Dendritic cell treated with granulocyte-macrophage colony-stimulating factor and Interleukin-4, amounts not matched to agents 40 ng/mL and 50 ng/mL, for 4 days (primary cell): ENCODE measurements at regions not wholly inside any gene's neighbourhood (a gene's known extent, or its start where the extent isn't known, plus 50 kb on each side); places are given as distances from the start of the nearest gene placed in this dataset.

Experiments used
- H3K27ac Mint-ChIP-seq: one replicate; pipeline ENCODE4 v1.8.0; 2022; ENCODE audit warnings: mild to moderate bottlenecking, mixed read lengths
- H3K27me3 Mint-ChIP-seq: one replicate; pipeline ENCODE4 v1.8.0; 2022; ENCODE audit warnings: mild to moderate bottlenecking, mixed read lengths
- H3K36me3 Mint-ChIP-seq: one replicate; pipeline ENCODE4 v1.8.0; 2022; ENCODE audit warnings: low read depth, mixed read lengths
- H3K4me1 Mint-ChIP-seq: one replicate; pipeline ENCODE4 v1.8.0; 2022; ENCODE audit warnings: low read depth, mixed read lengths
- H3K4me3 Mint-ChIP-seq: one replicate; pipeline ENCODE4 v1.8.0; 2022; ENCODE audit warnings: mild to moderate bottlenecking, moderate library complexity, mixed read lengths
- H3K9me3 Mint-ChIP-seq: one replicate; pipeline ENCODE4 v1.8.0; 2022; ENCODE audit warnings: mixed read lengths
- intact Hi-C: fragments of 100-400 bp; cut with micrococcal nuclease; formaldehyde crosslinking; loops from one replicate; pipeline ENCODE4 v1.15.0; 2022

DNA sequence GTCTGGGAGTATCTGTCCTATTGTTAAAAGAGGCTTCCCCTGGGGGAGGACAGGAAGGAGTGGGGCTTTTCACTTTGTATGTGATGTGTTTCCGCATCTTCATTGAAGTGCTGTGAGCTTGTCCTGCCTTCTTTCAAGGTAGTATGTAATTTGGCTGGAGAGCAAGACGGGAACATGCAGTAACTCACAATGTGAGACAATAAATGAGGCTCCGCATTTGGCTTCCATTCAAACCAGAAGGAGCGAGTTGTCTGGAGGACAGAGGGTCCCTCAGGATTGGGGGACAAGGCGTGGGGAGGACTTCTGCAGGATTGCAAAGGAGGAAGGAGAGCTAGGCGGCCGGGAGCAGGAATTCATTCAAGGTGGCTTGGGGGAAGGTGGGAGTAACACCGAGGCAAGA, 203.5 kb downstream of the RBFOX3 start:
- H3K9me3 Mint-ChIP-seq, result no peaks in the 10 kb centered on the region
- no peak overlapping the region for H3K4me3 Mint-ChIP-seq
- H3K27me3 Mint-ChIP-seq, result peaks cover 55% of the 10 kb centered on the region
- H3K27ac Mint-ChIP-seq, result no peak overlapping the region
- intact Hi-C loops, result no loop called here
- H3K4me1 Mint-ChIP-seq, result no peaks in the 10 kb centered on the region
- H3K36me3 Mint-ChIP-seq, result no peaks in the 10 kb centered on the region

DNA sequence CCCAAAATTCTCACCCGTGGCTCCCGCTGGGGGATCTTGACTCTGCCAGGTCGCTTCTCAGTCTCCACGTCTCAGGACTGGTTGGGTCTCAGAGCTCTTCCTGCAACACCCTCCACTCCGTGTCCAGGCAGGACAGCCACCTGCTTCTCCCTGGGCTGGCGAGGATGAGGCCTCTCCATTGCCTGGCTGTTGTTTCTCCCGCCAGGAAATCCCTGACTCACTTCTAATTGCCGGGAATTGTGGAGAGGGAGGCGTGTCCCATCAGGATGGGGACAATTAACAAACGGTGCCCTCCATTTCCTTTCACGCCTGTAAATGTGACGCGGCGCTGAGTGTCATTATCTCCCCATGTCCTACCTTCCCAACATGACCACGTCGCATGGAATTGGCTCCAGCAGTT, 204.5 kb downstream of the RBFOX3 start:
- Mint-ChIP-seq H3K27me3 (peaks cover 66% of the 10 kb centered on the region), H3K4me3 (no peak overlapping the region), H3K9me3 (no peaks in the 10 kb centered on the region), H3K4me1 (peaks cover 2% of the 10 kb centered on the region), H3K27ac (no peak overlapping the region), H3K36me3 (no peaks in the 10 kb centered on the region)
- intact Hi-C loops, result no loop called here

DNA sequence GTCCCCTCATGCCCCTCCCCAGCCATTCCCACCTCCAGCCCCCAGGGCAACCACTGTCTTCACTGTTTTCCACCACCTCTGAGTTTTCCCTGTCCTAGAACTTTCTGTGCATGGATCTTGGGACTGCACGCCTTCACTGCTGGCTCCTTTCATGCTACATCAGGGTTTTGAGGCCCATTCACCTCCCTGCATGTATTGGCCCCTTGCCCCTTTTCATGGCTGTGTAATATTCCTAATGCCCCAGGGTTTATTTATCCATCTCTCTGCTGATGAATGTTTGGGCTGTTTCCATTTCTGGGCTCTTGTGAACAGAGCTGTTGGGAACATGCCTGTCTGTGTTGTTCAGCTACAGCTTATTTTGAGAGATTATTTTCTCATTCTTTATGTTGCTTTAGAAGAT, 205.0 kb downstream of the RBFOX3 start:
- intact Hi-C loops, result no loop called here
- no peak overlapping the region for H3K4me3 Mint-ChIP-seq
- no peaks in the 10 kb centered on the region for H3K36me3 Mint-ChIP-seq
- H3K9me3 Mint-ChIP-seq, result no peaks in the 10 kb centered on the region
- peaks cover 68% of the 10 kb centered on the region for H3K27me3 Mint-ChIP-seq
- peaks cover 7% of the 10 kb centered on the region for H3K4me1 Mint-ChIP-seq
- no peak overlapping the region for H3K27ac Mint-ChIP-seq

DNA sequence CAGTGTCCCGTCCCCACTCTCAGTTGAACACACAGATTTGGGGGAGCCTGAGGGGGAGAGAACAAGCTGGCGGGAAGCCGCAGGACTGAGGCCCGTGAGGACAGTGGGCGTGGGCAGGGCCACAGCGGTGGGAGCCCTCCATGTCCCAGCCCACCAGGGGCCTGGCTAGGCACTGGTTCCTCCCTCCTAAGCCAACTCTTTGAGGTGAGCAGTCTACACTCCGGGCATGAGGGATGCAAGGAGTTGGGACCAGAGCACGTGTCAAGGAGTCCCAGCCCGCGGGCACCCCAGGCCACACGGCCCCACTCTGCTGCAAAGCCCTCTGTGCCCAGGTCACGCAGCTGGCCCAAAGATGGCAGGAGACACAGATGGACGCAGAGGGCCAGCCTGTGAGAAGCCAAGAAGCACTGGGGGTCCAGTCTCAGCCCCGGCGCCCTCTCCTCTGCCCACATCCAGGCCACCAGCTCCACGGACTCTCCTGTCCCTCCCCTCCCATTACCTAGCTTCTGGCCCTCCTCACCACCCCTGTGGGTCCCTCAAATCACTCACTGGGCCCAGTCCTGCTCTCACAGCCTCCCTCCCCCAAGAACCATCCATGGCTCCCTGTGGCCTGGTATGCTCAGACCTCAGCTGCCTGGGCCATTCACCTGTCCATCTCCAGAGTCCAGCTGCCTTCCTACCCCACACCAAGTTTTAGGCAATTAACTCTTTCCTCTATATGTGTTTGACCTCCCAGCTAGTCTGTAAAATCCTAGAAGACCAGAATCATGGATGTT, 206.5 kb downstream of the RBFOX3 start:
- H3K27ac Mint-ChIP-seq, result no peak overlapping the region
- intact Hi-C loops, result no loop called here
- H3K36me3 Mint-ChIP-seq, result no peaks in the 10 kb centered on the region
- H3K4me3 Mint-ChIP-seq, result no peak overlapping the region
- H3K27me3 Mint-ChIP-seq, result peaks cover 77% of the 10 kb centered on the region
- no peaks in the 10 kb centered on the region for H3K9me3 Mint-ChIP-seq
- peaks cover 12% of the 10 kb centered on the region for H3K4me1 Mint-ChIP-seq

DNA sequence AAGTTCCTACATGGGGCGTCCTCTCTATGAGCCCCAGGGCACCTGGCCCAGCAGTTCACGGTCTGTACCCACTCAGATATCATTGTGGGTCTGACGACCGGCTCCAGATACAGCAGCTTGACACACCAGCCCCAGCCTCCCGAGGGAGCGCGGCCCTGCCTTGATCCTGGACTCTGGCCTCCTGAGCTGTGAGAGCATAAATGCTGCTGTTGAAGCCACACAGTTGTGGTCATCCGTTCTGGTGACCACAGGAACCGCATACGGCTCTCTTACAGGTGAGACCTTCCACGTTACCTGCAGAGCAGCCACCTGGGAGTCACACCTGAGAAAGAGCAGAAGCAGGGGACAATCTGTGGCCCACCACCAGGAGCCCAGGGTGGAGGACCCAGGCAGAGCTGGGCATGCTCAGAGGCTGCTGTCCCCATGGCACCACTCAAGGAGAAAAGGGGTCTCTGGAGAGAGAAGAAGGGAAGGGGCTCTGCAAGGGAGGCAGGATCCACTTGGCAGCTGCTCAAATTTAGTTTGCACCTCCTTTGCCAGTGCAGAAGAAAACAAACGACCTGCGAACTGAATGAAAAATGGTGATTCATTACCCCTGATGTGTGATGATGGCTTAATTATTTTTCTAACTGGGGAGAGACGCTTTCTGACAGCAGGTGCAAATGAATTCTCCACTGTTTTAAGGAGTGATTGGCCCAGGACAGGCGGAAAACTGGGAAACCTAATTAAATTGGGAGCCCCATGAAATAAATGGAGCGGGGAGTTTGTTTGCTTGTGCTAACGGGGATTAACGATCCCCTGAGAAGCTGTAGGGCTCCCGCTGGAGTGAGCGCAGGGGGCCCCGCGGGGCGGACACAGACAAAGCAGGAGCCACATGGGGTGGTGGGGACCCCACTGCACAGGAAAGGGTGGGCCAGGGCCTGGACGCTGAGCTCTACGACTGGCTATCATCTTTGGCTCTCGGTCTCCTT, 208.9 kb downstream of the RBFOX3 start:
- H3K4me3 Mint-ChIP-seq, result no peak overlapping the region
- peaks cover 12% of the 10 kb centered on the region for H3K4me1 Mint-ChIP-seq
- H3K27ac Mint-ChIP-seq, result no peak overlapping the region
- intact Hi-C loops, result no loop called here
- H3K9me3 Mint-ChIP-seq, result no peaks in the 10 kb centered on the region
- H3K36me3 Mint-ChIP-seq, result no peaks in the 10 kb centered on the region
- H3K27me3 Mint-ChIP-seq, result peaks cover 78% of the 10 kb centered on the region

DNA sequence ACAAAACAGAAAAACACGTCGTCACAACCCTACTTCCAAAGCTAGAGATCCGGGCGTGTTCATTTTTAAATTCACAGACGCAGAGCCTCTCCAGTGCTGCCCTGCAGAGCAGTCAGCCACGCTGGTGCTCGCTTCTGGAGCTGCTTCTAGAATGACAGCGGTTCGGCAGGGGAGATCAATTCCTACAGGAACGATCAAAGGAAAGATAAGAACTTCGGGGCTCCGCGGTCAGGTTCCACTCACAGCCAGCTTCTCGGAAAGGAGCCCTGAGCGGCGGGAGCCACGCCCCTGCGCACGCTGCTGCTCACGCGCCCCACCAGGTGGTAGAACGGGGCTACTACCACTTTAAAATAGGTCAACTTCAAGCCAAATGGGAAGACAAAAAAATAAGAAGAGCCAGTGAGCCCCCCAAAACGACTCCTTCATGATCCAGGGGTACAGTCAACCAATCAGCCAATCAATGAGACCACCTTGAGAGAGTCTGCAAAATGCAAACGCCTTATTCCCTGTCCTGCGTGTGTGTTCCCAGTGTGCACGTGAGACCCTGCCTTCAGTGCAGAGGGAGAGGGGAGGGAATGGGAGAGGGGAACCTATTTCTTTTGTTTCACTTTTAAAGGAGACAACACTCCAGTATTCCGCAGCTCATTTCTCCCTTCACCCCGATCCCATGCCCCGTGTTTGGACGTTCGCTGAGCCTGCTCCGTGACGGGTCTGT, 209.7 kb downstream of the RBFOX3 start:
- intact Hi-C loops, result no loop called here
- Mint-ChIP-seq H3K9me3 (no peaks in the 10 kb centered on the region), H3K4me1 (peaks cover 12% of the 10 kb centered on the region), H3K4me3 (peak overlapping the region; percentile 67), H3K27ac (no peak overlapping the region), H3K27me3 (peaks cover 69% of the 10 kb centered on the region), H3K36me3 (no peaks in the 10 kb centered on the region)

DNA sequence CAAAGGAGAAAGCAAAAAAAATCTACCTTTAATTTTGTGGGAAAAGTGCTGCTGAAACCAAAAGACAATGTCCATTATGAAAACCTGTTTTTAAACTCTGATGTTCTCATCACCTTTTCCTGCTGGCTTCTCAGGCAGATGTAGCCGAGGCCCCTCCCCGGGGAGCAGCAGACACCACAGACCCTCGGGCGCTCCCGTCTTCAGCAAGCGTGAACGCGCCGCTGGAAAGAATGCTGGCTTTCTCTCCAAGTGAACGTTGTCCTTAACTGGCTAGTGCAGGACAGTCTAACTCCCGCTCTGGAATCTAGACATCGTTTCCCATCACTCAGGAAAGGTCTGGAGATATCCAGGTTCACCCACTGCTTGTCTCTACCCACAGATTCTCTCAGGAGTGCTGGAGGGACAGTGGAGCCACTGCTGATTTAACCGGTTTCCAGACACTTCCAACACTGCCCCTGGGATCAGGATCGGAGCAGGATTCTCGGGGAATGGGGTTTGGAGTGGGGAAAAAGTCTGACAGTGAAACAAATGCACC, 211.2 kb downstream of the RBFOX3 start:
- peaks cover 12% of the 10 kb centered on the region for H3K4me1 Mint-ChIP-seq
- intact Hi-C loops, result no loop called here
- H3K4me3 Mint-ChIP-seq, result no peak overlapping the region
- no peaks in the 10 kb centered on the region for H3K9me3 Mint-ChIP-seq
- peaks cover 57% of the 10 kb centered on the region for H3K27me3 Mint-ChIP-seq
- H3K27ac Mint-ChIP-seq, result no peak overlapping the region
- H3K36me3 Mint-ChIP-seq, result no peaks in the 10 kb centered on the region

DNA sequence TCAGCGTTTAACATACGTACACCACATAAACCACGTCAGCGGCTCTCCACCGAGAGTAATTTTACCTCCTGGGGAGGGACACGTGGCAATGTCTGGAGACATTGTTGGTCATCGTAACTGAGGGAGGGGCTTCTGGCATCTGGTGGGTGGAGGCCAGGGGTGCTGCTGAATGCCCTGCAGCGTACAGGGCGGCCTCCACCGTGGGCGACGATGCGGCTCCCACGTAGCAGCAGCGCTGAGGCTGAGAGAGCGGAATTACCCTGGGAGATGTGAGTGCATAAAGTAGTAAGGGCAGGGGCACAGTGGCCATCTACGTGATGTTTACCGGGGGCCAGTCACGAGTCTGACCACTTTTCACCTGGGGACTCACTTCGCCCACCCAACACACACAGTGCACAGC, 212.4 kb downstream of the RBFOX3 start:
- H3K36me3 Mint-ChIP-seq, result no peaks in the 10 kb centered on the region
- no peaks in the 10 kb centered on the region for H3K9me3 Mint-ChIP-seq
- H3K27ac Mint-ChIP-seq, result no peak overlapping the region
- intact Hi-C loops, result no loop called here
- H3K4me3 Mint-ChIP-seq, result no peak overlapping the region
- peaks cover 60% of the 10 kb centered on the region for H3K27me3 Mint-ChIP-seq
- peaks cover 12% of the 10 kb centered on the region for H3K4me1 Mint-ChIP-seq

DNA sequence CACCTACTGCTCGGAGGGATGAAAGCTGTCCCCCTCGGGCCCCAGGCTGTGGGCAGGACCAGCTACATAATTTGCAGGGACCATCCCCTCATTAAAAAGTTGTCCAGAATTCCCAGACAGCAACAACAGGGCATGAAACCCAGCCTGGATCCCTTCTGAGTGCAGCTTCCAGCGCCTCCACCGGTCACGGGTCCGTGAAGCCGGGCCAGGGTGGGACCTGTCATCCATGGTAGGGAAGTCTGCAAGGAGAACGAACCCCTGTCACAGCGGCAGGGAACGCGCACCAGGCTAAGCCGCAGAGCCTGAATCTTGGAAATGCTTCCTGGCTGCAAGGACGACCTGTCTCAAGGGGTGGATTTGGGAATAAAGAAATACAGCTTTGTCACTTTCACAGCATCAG, 214.2 kb downstream of the RBFOX3 start:
- Mint-ChIP-seq H3K27ac (no peak overlapping the region), H3K27me3 (peaks cover 65% of the 10 kb centered on the region), H3K36me3 (no peaks in the 10 kb centered on the region), H3K9me3 (no peaks in the 10 kb centered on the region), H3K4me3 (no peak overlapping the region), H3K4me1 (peaks cover 12% of the 10 kb centered on the region)
- intact Hi-C loops, result no loop called here

DNA sequence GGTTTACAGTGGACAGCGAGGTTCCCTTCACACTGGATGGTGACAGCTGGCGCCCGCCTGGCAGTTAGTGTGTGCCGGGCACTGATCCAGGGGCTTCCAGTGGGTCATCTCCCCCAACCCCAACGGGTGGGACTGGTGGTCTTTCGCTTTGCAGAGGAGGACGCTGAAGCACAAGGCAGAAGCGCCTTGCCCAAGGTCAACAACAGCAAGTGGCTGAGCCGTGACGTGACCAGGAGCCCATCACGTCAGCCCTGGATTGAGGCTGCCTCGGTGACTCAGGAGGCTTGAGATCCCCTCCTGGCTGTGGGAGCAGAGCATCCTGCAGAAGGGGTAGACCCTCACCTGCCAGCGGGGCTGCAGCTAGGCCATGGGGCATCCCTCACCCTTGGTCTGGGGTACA, 215.3 kb downstream of the RBFOX3 start:
- Mint-ChIP-seq H3K9me3 (no peaks in the 10 kb centered on the region), H3K27me3 (peaks cover 65% of the 10 kb centered on the region), H3K36me3 (no peaks in the 10 kb centered on the region), H3K27ac (no peak overlapping the region), H3K4me3 (no peak overlapping the region), H3K4me1 (peaks cover 2% of the 10 kb centered on the region)
- intact Hi-C loops, result no loop called here

DNA sequence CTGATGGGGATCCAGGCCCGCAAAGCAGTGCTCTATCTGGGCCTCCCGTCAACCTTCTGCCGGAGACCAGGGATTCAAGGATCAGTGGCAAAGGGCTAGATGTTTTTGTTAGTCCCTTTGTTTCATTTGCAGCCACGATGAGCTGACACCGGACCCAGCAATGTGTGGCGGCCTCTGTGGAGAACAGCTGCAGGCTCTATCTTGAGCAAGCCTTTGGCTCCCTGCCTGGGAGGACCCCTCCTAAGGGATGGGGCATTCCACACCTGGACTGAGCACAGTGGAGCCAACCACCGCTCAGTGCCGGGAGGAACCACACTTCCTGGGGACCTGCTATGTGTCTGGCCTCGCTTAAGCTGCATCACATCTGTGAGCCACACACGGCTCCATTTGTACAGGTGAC, 215.8 kb downstream of the RBFOX3 start:
- Mint-ChIP-seq H3K27me3 (peaks cover 65% of the 10 kb centered on the region), H3K27ac (no peak overlapping the region), H3K4me1 (no peaks in the 10 kb centered on the region), H3K36me3 (no peaks in the 10 kb centered on the region), H3K9me3 (no peaks in the 10 kb centered on the region), H3K4me3 (no peak overlapping the region)
- intact Hi-C loops, result no loop called here

DNA sequence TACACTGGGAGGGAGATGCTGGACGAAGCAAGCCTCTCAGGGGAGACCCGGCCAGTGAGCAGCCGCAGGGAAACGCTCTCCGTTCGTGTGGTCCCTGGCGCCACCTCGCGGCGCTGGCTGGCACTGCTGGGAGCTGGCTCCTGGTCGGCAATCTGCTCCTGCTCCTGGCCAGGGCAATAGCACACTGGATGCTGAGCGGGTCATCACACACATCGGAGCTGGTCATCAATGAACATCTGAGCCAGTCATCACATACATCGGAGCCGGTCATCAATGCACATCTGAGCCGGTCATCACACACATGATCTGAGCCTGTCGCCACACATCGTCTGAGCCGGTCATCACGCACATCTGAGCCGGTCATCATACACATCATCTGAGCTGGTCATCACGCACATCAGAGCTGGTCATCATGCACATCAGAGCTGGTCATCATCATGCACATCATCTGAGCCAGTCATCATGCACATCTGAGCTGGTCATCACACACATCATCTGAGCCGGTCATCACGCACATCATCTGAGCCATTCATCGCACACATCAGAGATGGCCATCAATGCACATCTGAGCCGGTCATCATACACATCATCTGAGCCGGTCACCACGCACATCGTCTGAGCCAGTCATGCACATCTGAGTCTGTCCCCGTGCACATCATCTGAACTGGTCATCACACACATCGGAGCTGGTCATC, 217.3 kb downstream of the RBFOX3 start:
- intact Hi-C loops, result loop anchor here (1.0 to 5.0 kb wide), 3 partner anchors 306 to 346 kb away; no protein-coding TSS in a partner anchor
- no peaks in the 10 kb centered on the region for H3K4me1 Mint-ChIP-seq
- no peaks in the 10 kb centered on the region for H3K36me3 Mint-ChIP-seq
- H3K9me3 Mint-ChIP-seq, result no peaks in the 10 kb centered on the region
- H3K4me3 Mint-ChIP-seq, result no peak overlapping the region
- H3K27me3 Mint-ChIP-seq, result peaks cover 61% of the 10 kb centered on the region
- no peak overlapping the region for H3K27ac Mint-ChIP-seq

DNA sequence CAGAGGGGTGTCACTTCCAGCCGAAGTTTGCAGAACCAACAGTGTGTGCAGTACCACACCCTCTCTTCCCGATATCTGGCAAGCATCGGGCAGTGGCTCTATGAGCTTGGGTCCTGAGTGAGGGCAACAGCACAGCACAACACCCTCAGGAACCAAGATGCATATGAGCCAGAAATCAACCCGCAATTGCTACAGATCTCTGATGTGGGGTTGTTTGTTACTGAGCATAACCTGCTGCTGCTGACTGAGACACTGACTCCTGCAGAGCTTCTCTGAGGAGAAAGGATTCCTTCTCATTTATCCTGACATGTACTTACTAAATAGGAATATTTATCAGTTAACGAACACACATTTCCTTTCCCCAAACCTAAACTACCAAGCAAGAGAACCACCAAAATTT, 218.3 kb downstream of the RBFOX3 start:
- peaks cover 56% of the 10 kb centered on the region for H3K27me3 Mint-ChIP-seq
- H3K4me1 Mint-ChIP-seq, result no peaks in the 10 kb centered on the region
- H3K4me3 Mint-ChIP-seq, result no peak overlapping the region
- intact Hi-C loops, result loop anchor here (5.0 kb wide), 2 partner anchors 325 to 345 kb away; no protein-coding TSS in a partner anchor
- H3K36me3 Mint-ChIP-seq, result no peaks in the 10 kb centered on the region
- no peak overlapping the region for H3K27ac Mint-ChIP-seq
- H3K9me3 Mint-ChIP-seq, result no peaks in the 10 kb centered on the region
